SK-N-SH (cell line): ENCODE measurements at regions not wholly inside any gene's neighbourhood (a gene's known extent, or its start where the extent isn't known, plus 50 kb on each side); places are given as distances from the start of the nearest gene placed in this dataset.

ENCODE experiments used
- FOXM1 ChIP-seq: IDR thresholded peaks from 2 replicates; pipeline ENCODE4 v1.4.0; 2012; ENCODE audit warnings: low read depth, mild to moderate bottlenecking
- REST ChIP-seq: IDR thresholded peaks from 2 replicates; pipeline ENCODE4 v1.6.1; 2012; ENCODE audit warnings: mild to moderate bottlenecking, low read depth, low read length, moderate library complexity

- TF ChIP-seq FOXM1 (no peak), REST (no peak)
These were observed 603.5 kb downstream of the MAFB start for GRCh38 chr20:40085513-40085912.
